WERI-Rb-1 (cell line): ENCODE measurements at regions not wholly inside any gene's neighbourhood (a gene's known extent, or its start where the extent isn't known, plus 50 kb on each side); places are given as distances from the start of the nearest gene placed in this dataset.

Experiments used
- DNase-seq: peaks from one replicate; pipeline ENCODE4 v3.0.0-alpha.2; 2020
- H3K27ac ChIP-seq: fragments of 250-450 bp; sonication (Bioruptor Pico); 2 replicates; pipeline ENCODE4 v1.5.1; 2020; ENCODE audit warnings: mild to moderate bottlenecking, moderate library complexity
- H3K27me3 ChIP-seq: fragments of 250-450 bp; sonication (Bioruptor Pico); 2 replicates; pipeline ENCODE4 v1.5.1; 2021; ENCODE audit warnings: mild to moderate bottlenecking, low read depth, moderate library complexity; ENCODE audit not compliant: insufficient read depth, severe bottlenecking
- H3K36me3 ChIP-seq: fragments of 250-450 bp; sonication (Bioruptor Pico); 2 replicates; pipeline ENCODE4 v1.5.1; 2020; ENCODE audit warnings: mild to moderate bottlenecking, moderate library complexity
- H3K4me3 ChIP-seq: 2 replicates; pipeline ENCODE4 v1.5.1; 2011; ENCODE audit warnings: low read depth, mild to moderate bottlenecking, control low read depth, low read length
- H3K9me3 ChIP-seq: fragments of 250-450 bp; sonication (Bioruptor Pico); 2 replicates; pipeline ENCODE4 v1.5.1; 2021; ENCODE audit warnings: mild to moderate bottlenecking, moderate library complexity; ENCODE audit not compliant: severe bottlenecking
- TF ChIP-seq, protein P1 (sequence below): IDR thresholded peaks from 2 replicates; pipeline ENCODE4 v1.5.1; 2011; ENCODE audit warnings: low read depth, mild to moderate bottlenecking, control low read depth, inconsistent platforms, low read length

DNA sequence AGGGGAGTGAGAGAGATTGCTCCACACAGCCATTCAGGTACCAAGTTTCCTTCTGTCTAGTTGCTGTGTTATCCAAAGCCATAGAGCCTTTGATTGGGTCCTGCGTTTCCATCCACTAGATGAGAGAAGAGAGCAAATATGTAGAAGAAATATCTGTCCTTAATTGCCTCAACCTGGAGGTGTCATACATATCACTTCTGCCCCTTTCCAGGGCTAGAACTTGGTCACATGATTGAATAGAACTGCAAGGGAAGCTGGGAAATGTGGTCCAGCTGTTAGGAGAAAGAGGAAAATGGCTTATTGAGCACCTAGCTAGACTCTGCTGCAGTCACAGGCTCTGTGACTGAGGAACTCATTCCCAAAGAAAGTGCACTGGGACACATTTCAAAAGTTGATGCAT lies 115.6 kb upstream of the JAG1 start:
- H3K9me3 ChIP-seq = no peaks in the 10 kb centered on the region
- no peak overlapping the region for H3K27ac ChIP-seq
- DNase-seq = no peak
- no peaks in the 10 kb centered on the region for H3K36me3 ChIP-seq
- TF ChIP-seq, protein P1, sequence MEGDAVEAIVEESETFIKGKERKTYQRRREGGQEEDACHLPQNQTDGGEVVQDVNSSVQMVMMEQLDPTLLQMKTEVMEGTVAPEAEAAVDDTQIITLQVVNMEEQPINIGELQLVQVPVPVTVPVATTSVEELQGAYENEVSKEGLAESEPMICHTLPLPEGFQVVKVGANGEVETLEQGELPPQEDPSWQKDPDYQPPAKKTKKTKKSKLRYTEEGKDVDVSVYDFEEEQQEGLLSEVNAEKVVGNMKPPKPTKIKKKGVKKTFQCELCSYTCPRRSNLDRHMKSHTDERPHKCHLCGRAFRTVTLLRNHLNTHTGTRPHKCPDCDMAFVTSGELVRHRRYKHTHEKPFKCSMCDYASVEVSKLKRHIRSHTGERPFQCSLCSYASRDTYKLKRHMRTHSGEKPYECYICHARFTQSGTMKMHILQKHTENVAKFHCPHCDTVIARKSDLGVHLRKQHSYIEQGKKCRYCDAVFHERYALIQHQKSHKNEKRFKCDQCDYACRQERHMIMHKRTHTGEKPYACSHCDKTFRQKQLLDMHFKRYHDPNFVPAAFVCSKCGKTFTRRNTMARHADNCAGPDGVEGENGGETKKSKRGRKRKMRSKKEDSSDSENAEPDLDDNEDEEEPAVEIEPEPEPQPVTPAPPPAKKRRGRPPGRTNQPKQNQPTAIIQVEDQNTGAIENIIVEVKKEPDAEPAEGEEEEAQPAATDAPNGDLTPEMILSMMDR = no peak
- H3K4me3 ChIP-seq = no peak overlapping the region
- no peaks in the 10 kb centered on the region for H3K27me3 ChIP-seq

DNA sequence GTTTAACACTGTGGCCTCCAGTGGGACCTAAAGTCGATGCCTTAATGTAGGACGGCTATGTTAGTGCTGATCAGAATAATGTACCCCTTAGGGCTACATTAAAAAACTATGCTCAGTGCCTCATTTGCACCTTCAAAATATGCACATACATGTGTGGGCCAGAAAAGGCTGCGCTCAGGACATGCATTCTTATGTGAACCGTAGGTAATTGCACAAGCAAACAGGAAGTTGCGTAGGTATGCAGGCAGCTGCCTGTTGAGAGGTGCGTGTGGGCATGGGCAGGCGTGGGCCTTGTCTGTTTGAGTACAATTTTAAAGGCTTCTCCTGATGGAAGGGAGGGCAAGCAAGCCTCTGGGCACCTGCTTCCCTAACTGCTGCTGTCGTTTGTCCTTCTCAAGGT lies 116.2 kb upstream of the JAG1 start:
- Histone ChIP-seq H3K27me3 (no peaks in the 10 kb centered on the region), H3K27ac (no peak overlapping the region), H3K36me3 (no peaks in the 10 kb centered on the region), H3K4me3 (no peak overlapping the region), H3K9me3 (no peaks in the 10 kb centered on the region)
- TF ChIP-seq, protein P1 = no peak
- DNase-seq = no peak

DNA sequence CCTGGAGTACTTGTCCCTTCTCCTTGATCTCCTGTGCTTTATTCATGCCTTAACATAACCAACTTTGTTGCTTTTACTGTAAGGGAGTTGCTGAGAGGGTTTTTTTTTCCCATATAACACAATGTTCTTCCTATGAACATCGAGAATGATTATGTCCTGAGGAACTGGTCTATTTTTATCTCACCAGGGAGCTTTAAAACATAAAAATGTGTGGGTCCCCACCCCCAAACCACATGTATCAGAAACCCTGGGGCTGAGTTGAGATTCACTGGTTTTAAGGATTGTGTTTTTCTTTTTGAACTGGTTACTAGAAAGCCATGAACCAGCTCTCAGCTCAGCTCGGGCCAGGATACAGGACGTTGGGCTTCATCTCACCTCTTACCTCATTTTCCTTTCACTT lies 118.5 kb upstream of the JAG1 start:
- H3K27ac ChIP-seq = no peak overlapping the region
- H3K27me3 ChIP-seq = no peaks in the 10 kb centered on the region
- H3K9me3 ChIP-seq = no peaks in the 10 kb centered on the region
- DNase-seq = no peak
- no peak overlapping the region for H3K4me3 ChIP-seq
- TF ChIP-seq, protein P1 = no peak
- no peaks in the 10 kb centered on the region for H3K36me3 ChIP-seq

DNA sequence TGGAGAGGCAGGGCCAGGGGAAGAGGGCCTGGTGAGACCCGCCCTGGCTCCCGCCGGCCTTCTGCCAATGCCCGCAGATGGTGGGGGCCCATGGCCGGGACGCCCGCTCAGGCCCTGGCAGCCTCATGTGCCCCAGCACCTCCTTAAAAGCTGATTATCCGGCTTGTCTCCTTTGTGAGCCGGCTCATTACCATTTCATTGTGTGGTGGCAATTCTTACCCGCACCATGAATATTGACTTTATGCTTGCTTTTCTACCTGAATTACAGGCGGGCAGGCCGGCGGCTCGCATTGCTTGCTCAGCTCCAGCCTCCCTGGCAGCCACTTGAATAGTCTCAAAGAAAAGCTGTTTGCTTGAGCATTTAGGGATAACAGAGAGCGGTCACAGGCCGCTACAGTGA lies 120.0 kb upstream of the JAG1 start:
- TF ChIP-seq, protein P1 = no peak
- DNase-seq = peak; percentile 21
- no peaks in the 10 kb centered on the region for H3K9me3 ChIP-seq
- no peak overlapping the region for H3K27ac ChIP-seq
- no peak overlapping the region for H3K4me3 ChIP-seq
- no peaks in the 10 kb centered on the region for H3K27me3 ChIP-seq
- H3K36me3 ChIP-seq = no peaks in the 10 kb centered on the region

DNA sequence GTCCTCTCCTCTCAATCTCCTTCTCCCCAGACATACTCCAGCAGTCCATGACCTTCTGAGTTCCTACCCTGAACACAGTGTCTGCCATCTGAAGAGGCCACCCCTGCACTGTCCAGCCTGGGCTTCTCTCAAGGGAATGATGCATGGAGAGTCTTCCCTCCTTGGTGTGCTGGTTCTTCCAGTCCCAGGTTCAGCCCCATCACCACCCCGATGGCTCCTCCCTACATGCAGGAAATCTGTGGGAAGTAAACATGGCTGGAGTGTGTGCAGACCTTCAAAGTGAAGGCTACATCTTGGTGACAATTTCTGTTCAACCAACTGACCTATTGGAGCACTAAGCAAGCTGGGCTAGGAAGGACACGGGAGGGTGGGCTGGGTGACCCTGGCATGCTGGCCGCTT lies 121.0 kb upstream of the JAG1 start:
- TF ChIP-seq, protein P1 = no peak

DNA sequence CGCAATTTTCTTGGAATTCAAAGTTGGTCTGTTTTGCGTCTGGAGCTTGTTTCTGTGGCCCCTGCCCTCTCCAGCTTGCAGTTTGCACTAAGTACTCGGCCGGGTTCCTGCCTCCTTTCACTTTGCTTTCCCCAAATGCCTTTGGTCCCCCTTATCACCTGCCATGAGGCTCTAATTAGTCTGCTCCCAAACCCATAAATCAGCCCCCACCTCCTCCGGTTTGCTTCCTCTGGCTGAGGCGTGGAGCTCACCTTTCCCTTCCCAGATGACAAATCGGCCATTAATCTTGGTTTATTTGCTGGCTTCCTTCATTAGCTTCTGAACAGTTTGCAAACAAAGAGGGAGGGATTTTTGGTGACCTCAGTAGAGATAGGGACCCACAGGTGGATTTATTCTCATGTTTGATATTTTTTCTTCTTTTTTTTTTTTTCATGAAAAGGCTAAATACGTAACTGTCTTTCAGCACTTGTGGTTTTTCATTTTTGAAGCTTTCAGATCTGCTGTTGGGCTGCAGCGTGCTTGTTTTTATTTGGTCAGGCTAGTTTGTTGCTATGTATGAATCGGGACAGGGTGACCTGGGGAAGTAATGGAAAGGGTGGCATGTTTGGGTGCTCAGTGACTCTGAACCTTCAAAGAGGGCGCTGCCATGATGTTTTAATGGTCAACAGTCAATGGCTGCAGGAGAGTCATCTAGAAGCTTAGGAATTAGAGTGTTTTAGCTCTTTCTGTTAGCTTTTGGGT lies 121.7 kb upstream of the JAG1 start:
- H3K4me3 ChIP-seq = no peak overlapping the region
- H3K9me3 ChIP-seq = no peaks in the 10 kb centered on the region
- DNase-seq = no peak
- no peaks in the 10 kb centered on the region for H3K36me3 ChIP-seq
- TF ChIP-seq, protein P1 = no peak
- no peaks in the 10 kb centered on the region for H3K27me3 ChIP-seq
- no peak overlapping the region for H3K27ac ChIP-seq

More for the DNA sequence above, 121.0 kb upstream of the JAG1 start:
- no peak overlapping the region for H3K4me3 ChIP-seq
- no peaks in the 10 kb centered on the region for H3K9me3 ChIP-seq
- H3K27me3 ChIP-seq = no peaks in the 10 kb centered on the region
- DNase-seq = no peak
- H3K27ac ChIP-seq = no peak overlapping the region
- no peaks in the 10 kb centered on the region for H3K36me3 ChIP-seq
